ENCODE measurements at regions not wholly inside any gene's neighbourhood (a gene's known extent, or its start where the extent isn't known, plus 50 kb on each side); places are given as distances from the start of the nearest gene placed in this dataset.
"Not testable (repeated sequence)": the region's sequence is repeated elsewhere in the genome, so short reads cannot be mapped to it uniquely, and the experiment has no call there.

- not testable (repeated sequence) for DNase-seq
Observed at GRCh38 chr9:39674437-39675210, 319.2 kb downstream of the SPATA31A1 start.

- not testable (repeated sequence) for DNase-seq
Observed at GRCh38 chr9:39675211-39675553, 319.7 kb downstream of the SPATA31A1 start.

- not testable (repeated sequence) for DNase-seq
Observed at GRCh38 chr9:39678534-39679263, 323.2 kb downstream of the SPATA31A1 start.

GRCh38 chr9:39680694-39681401, 325.4 kb downstream of the SPATA31A1 start:
- not testable (repeated sequence) for DNase-seq

GRCh38 chr9:39728862-39729261, 373.4 kb downstream of the SPATA31A1 start:
- not testable (repeated sequence) for DNase-seq

GRCh38 chr9:39744898-39745297, 389.4 kb downstream of the SPATA31A1 start:
- not testable (repeated sequence) for DNase-seq

- DNase-seq = not testable (repeated sequence)
Observed at GRCh38 chr9:39775570-39775969, 420.1 kb downstream of the SPATA31A1 start.

- peak; percentile 6 to 13 for DNase-seq
Observed at GRCh38 chr9:39791356-39791755, 435.9 kb downstream of the SPATA31A1 start.

GRCh38 chr9:39797935-39798334, 442.5 kb downstream of the SPATA31A1 start:
- DNase-seq = not testable (repeated sequence)

- DNase-seq = not testable (repeated sequence)
Observed at GRCh38 chr9:39799252-39799651, 443.8 kb downstream of the SPATA31A1 start.

- not testable (repeated sequence) for DNase-seq
Observed at GRCh38 chr9:39802561-39802960, 447.1 kb downstream of the SPATA31A1 start.

GRCh38 chr9:39809401-39810226, 454.1 kb downstream of the SPATA31A1 start:
- DNase-seq = peak; percentile 30 to 57

GRCh38 chr9:39810401-39810800, 454.9 kb downstream of the SPATA31A1 start:
- DNase-seq = not testable (repeated sequence)

- not testable (repeated sequence) for DNase-seq
Observed at GRCh38 chr9:39811615-39812014, 456.1 kb downstream of the SPATA31A1 start.

GRCh38 chr9:39828457-39828856, 473.0 kb downstream of the SPATA31A1 start:
- DNase-seq = not testable (repeated sequence)

Data from CD4-positive, alpha-beta T cell treated with Interleukin-1 beta for 1 hour (primary cell).